HK-2 (cell line): ENCODE measurements at regions not wholly inside any gene's neighbourhood (a gene's known extent, or its start where the extent isn't known, plus 50 kb on each side); places are given as distances from the start of the nearest gene placed in this dataset.
"Not testable (repeated sequence)": the region's sequence is repeated elsewhere in the genome, so short reads cannot be mapped to it uniquely, and the experiment has no call there.

Experiments
- DNase-seq: peaks from one replicate; pipeline ENCODE4 v3.0.0-alpha.2; 2018; ENCODE audit not compliant: unreplicated experiment

GRCh38 chr4:156176896-156177295 lies 223.2 kb upstream of the CTSO start:
- no peak for DNase-seq

GRCh38 chr4:156173937-156174336 lies 220.3 kb upstream of the CTSO start:
- no peak for DNase-seq

GRCh38 chr4:156173486-156173885 lies 219.8 kb upstream of the CTSO start:
- no peak for DNase-seq

GRCh38 chr4:156169861-156170260 lies 216.2 kb upstream of the CTSO start:
- no peak for DNase-seq

- peak; percentile 49 for DNase-seq
Observed at GRCh38 chr4:156169011-156169410, 215.3 kb upstream of the CTSO start.

- no peak for DNase-seq
Observed at GRCh38 chr4:156168288-156168687, 214.6 kb upstream of the CTSO start.

GRCh38 chr4:156158747-156159146 lies 205.1 kb upstream of the CTSO start:
- no peak for DNase-seq

- DNase-seq, result no peak
Observed at GRCh38 chr4:156154978-156155377, 201.3 kb upstream of the CTSO start.

GRCh38 chr4:156146571-156146970 lies 192.9 kb upstream of the CTSO start:
- DNase-seq, result no peak

- DNase-seq, result no peak
Observed at GRCh38 chr4:156144961-156145360, 191.3 kb upstream of the CTSO start.

- DNase-seq, result no peak
Observed at GRCh38 chr4:156138781-156139280, 185.2 kb upstream of the CTSO start.

- DNase-seq, result no peak
Observed at GRCh38 chr4:156137679-156138473, 184.2 kb upstream of the CTSO start.

- no peak for DNase-seq
Observed at GRCh38 chr4:156132196-156132595, 178.5 kb upstream of the CTSO start.

GRCh38 chr4:156128616-156129015 lies 174.9 kb upstream of the CTSO start:
- no peak for DNase-seq

GRCh38 chr4:156118507-156119220 lies 165.0 kb upstream of the CTSO start:
- no peak for DNase-seq

- no peak for DNase-seq
Observed at GRCh38 chr4:156117743-156118142, 164.1 kb upstream of the CTSO start.

- no peak for DNase-seq
Observed at GRCh38 chr4:156116991-156117390, 163.3 kb upstream of the CTSO start.

GRCh38 chr4:156113138-156113765 lies 159.6 kb upstream of the CTSO start:
- no peak for DNase-seq

GRCh38 chr4:156111686-156112085 lies 158.0 kb upstream of the CTSO start:
- no peak for DNase-seq

- no peak for DNase-seq
Observed at GRCh38 chr4:156109943-156110900, 156.6 kb upstream of the CTSO start.

- not testable (repeated sequence) for DNase-seq
Observed at GRCh38 chr4:156109087-156109486, 155.4 kb upstream of the CTSO start.
